A549 (cell line): ENCODE measurements at regions not wholly inside any gene's neighbourhood (a gene's known extent, or its start where the extent isn't known, plus 50 kb on each side); places are given as distances from the start of the nearest gene placed in this dataset.

Experiments
- HEYL ChIP-seq: fragments of 250-450 bp; sonication (Bioruptor Pico); IDR thresholded peaks from 2 replicates; pipeline ENCODE4 v1.8.0; 2021; ENCODE audit warnings: mild to moderate bottlenecking, moderate library complexity
- TF ChIP-seq, protein P1 (sequence below): fragments of 250-450 bp; sonication (Bioruptor Pico); IDR thresholded peaks from 2 replicates; pipeline ENCODE4 v1.5.0; 2021; ENCODE audit warnings: mild to moderate bottlenecking, moderate library complexity, borderline replicate concordance

DNA sequence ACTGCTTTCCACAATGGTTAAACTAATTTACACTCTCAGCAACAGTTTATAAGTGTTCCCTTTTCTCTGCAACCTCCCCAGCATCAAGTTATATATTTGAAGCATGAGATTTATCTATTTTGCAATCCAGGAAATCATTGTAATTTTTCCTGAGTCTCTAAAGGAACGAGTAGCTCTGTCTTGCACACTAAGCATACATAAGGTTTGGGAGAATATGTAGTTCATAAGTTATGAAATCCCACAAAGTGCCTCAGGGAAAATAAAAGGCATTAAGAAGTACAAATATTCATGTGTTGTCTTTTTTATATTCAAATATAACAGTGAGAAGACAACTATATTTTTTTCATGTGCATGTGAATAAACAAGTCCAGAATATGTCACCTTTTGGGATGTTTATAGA lies 377.1 kb upstream of the RORB start:
- TF ChIP-seq, protein P1, sequence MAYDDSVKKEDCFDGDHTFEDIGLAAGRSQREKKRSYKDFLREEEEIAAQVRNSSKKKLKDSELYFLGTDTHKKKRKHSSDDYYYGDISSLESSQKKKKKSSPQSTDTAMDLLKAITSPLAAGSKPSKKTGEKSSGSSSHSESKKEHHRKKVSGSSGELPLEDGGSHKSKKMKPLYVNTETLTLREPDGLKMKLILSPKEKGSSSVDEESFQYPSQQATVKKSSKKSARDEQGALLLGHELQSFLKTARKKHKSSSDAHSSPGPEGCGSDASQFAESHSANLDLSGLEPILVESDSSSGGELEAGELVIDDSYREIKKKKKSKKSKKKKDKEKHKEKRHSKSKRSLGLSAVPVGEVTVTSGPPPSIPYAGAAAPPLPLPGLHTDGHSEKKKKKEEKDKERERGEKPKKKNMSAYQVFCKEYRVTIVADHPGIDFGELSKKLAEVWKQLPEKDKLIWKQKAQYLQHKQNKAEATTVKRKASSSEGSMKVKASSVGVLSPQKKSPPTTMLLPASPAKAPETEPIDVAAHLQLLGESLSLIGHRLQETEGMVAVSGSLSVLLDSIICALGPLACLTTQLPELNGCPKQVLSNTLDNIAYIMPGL (CRISPR knock-in tag) = no peak
- TF ChIP-seq HEYL = no peak
